ENCODE measurements at regions not wholly inside any gene's neighbourhood (a gene's known extent, or its start where the extent isn't known, plus 50 kb on each side); places are given as distances from the start of the nearest gene placed in this dataset.
"Not testable (repeated sequence)": the region's sequence is repeated elsewhere in the genome, so short reads cannot be mapped to it uniquely, and the experiment has no call there.

DNA sequence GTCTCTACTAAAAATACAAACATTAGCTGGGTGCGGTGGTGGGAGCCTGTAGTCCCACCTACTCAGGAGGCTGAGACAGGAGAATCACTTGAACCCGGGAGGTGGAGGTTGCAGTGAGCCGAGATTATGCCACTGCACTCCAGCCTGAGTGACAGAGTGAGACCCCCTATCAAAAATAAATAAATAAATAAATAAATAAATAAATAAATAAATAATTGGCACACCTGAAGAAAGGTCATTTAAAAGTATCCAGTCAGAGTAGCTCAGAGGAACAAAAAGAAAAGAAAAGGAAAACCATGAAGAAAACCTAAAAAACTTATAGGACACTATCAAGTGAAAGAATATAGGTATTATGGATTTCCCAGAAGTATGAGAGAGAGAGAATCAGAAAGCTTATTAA, 330.1 kb upstream of the AR start:
- not testable (repeated sequence) for DNase-seq (ENCODE audit: low read depth)

DNA sequence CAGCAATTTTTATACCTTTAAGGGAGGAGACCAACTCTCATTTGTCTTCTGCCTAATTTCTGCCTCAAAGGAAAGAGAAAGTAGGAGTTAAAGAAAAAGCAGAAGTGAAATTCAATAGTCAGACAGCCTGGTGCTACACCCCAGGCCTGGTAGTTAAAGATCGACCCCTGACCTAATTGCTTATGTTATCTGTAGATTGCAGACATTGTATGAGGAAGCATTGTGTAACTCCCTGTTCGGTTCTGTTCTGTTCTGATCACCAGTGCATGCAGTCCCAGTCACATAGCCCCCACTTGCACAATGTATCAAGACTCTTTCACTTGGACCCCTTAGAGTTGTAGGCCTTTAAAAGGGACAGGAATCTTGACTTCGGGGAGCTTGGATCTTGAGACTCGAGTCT, 335.9 kb upstream of the AR start:
- no peak for DNase-seq (ENCODE audit: low read depth)

DNA sequence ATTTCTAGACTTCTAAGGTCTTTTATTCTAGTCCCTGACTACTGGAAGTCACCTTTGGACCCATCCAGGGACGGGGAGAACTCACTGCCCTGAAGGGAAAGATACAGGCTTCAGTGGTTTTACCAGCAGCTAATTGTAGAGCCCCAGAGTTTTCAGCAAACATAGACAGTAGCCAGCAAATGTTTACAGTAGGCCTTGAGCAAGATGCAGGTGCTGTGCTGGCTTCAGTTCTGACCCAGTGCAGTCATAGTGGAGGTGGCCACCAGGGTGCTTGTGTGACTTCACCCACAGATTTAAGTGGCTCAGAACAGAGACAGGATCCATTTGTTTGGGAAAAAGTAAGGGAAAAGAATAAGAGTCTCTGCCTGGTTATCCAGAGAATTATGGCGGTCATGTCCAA, 384.4 kb upstream of the AR start:
- DNase-seq (ENCODE audit: low read depth), result no peak

DNA sequence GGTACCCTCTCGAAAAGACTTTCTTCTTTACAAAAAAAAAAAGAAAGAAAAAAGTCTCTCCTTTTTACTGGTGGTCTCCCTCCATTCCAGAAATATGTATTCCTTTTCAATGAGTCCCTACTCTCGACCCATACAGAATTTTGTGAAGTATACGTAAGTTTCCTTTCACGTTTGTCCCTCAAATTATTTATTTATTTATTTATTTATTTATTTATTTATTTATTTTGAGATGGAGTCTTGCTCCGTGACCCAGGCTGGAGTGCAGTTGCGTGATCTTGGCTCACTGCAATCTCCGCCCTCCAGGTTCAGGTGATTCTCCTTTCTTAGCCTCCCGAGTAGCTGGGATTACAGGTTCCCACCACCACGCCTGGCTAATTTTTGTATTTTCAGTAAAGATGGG, 429.2 kb upstream of the AR start:
- DNase-seq (ENCODE audit: low read depth), result no peak

DNA sequence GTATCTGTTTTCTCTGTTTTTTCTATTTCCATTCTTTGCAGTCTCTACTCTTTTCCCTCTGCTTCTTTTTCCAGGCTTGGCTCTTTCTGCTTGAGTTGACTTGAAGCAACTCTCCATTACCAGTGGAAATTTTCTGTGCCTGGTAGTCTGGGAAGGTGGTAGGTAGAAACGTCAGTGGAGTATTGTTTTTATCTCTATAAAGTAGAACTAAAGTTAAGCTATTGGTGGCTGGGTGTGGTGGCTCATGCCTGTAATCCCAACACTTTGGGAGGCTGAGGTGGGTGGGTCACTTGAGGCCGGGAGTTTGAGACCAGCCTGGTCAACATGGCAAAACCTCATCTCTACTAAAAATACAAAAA, 438.1 kb upstream of the AR start:
- DNase-seq (ENCODE audit: low read depth), result no peak

DNA sequence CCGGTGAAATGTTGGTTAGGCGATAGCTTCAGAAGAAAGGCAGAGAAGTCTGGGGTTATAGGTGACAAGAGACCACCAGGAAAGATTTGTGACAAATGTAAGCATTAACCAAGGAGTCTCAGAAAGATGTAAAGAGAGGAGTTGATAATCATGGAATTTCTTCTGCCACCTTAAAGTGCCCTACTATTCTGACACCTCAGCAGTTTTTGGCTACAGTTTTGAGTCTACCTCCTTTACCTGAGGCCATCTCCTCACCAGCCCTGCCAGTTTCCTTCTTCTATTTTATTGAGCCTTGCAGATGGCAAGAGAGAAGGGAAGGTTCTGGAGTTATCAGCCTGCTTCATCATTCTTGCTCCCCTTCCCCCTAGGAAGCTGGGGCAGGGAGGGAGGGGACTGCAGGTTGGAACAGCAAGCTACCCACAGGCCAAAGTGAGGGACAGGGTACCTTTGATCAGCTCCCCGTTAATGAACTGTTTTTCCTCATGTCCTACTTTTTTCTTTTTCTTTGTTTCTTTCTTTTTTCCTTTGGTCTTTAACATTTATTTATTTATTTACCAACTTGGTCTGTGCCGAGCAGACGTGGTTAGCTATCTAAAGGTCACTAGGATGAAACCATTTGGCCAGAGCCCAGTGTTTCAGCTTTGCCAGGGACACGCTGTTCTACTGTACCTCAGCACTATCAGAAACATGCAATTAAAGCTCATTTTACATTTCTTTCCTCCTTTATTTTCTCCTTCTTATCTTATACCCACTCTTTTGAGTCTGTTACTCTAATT, 438.7 kb upstream of the AR start:
- no peak for DNase-seq (ENCODE audit: low read depth)

DNA sequence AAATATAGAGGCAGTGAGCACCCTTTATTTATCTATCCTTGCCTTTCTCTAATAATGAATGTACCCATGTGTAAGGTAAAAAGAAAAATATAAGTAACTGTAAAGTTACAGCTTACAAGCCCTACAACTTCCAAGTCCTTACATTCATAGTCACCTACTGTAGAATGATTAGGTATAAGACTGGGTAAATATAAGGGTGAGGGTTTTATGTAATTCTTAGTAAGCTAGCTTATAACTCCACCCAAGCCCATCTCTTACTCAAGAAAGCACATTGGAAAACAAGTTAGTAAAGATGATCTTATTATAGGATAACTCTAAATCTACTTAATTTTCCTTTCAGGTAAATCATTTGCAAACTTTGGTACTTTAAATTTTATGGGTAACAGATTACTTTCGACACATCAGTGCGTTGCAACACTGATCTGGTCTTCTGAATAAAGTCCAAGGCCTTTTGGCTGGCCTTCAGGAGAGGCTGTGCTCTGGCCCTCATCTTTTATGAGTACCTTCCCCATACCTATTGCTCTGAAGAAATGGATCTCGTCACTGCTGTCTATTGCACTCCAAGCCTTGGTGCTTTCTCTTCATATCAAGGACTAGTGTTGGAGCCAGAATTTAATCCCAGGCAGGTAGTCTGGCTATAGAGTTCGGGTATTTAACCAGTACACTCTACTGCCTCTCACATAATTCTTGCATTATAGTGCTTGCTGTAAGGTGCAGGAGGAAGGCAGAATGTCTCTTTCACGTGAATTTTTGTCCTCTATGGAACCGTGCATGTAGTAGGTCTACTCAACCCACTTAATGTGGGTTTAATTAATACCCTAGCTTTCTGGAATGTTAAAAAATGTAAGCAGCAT, 443.6 kb upstream of the AR start:
- no peak for DNase-seq (ENCODE audit: low read depth)

DNA sequence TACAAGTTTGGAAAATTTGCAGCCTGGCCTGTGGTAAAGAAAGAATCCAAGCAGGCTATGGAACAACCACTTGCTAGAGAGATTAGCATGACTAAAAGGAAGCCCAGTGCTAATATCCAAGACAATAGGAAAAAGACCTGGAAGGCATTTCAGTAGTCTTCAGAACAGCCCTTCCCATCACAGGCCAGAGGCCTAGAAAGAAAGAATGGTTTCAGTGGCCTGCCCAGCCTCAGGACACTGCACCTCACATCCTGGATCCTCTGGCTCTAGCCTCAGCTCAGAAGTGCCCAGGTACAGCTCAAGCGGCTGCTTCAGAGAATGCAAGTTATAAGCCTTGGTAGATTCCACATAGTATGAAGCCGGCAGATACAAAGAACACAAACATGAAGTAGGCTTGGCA, 449.8 kb upstream of the AR start:
- DNase-seq (ENCODE audit: low read depth), result no peak

DNA sequence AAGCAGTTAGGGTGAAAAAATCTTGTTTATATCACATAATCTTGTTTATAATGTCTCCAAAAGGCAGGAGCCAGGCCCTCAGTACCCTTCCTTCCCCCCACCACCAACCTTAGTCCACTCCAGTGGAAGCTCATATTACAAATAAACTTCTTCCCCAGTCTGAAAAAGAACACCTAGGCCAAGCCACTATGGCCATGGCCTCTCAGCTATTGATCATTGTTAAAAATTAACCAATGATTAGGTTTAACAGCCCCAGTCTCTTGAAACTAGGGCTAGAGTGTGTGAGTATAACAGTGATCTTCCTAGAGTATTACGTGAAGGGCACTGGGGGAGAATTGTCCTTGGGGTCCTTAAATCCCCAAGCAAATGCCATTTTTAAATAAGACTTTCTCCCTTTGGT, 411.9 kb upstream of the EDA2R start:
- no peak for DNase-seq (ENCODE audit: low read depth)

DNA sequence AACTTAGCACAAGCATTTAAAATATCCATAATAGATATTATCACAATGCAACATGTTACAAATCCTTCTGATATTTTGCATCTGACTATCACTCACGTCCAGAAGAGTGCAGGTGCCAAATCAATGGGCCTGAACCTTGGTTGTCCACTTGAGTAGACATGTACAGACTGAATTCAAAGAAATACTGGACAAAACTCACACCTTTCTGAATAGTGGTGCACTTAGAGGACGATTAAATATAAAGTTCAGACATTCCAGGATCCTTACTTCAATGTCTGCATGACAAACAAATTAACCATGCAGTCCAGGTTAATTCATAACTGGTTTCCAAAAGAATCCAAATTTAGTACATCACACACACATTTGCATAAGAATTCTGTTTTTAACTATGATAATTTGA, 406.0 kb upstream of the EDA2R start:
- DNase-seq (ENCODE audit: low read depth), result no peak

DNA sequence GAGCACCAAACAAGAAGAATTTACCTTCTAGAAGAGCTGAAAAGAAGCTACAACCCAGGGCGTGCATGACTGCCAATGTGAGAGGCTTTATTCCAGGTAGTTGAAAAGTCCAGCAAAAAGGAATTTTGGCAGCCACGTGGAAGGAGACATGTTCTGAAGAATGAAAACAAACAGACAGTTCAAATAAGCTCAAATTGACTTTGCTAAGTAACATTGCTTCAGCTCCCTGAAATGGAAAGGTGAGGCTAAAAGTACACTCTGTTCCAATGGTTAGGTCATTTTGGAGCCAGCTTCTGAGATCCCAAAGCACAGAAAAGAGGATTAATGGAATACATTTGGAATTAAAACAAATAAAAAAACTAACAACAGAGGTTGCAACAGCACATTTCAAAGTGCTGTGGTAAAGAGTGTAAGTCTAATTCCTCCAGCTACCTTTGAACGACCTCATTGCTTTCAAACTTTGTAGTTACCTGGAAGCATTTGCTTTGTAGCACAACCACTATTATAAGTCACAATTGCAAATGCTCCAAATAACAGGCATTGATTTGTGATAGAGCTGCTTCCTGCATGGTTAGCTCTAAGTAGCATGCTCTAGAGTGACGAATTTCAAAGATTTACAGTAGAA, 405.3 kb upstream of the EDA2R start:
- no peak for DNase-seq (ENCODE audit: low read depth)

DNA sequence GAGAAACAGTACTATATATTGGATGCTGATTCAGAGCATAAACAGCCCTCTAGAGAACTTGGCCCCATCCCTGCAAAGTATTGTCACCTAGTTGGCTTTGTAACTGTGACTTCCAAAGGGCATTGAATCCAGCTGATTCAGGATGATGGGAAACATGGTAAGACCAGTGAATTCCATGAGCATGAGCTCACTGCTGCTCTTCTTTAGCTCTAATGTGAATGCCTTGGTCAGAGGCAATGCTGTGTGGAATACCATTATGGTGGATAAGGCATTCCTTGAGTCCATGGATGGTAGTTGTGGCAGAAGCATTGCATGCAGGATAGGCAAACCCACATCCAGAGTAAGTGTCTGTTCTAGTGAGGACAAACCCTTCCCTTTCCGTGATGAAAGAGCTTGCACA, 365.6 kb upstream of the EDA2R start:
- DNase-seq (ENCODE audit: low read depth), result no peak

DNA sequence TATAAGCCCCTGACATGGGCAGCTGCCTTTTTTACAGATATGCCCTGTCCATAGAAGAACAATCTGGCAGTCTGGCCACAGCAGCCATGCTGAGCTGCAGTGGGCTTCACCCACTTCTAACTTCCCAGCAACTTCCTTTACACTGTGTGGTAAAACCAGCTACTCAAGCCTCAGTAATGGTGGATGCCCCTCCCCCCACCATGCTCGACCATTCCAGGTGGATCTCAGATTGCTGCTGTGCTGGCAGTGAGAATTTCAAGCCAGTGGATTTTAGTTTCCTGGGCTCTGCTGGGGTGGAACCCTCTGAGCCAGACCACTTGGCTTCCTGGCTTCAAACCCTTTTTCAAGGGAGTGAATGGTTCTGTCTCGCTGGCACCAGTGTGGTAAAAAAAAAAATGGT, 355.9 kb upstream of the EDA2R start:
- no peak for DNase-seq (ENCODE audit: low read depth)

DNA sequence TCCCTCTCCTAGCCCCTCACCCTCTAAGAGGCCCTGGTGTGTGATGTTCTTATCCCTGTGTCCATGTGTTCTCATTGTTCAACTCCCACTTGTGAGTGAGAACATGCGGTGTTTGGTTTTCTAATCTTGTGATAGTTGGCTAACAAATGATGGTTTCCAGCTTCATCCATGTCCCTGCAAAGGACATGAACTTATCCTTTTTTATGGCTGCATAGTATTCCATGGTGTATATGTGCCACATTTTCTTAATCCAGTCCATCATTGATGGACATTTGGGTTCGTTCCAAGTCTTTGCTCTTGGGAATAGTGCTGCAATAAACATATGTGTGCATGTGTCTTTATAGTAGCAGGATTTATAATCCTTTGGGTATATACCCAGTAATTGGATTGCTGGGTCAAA, 353.2 kb upstream of the EDA2R start:
- not testable (repeated sequence) for DNase-seq (ENCODE audit: low read depth)

DNA sequence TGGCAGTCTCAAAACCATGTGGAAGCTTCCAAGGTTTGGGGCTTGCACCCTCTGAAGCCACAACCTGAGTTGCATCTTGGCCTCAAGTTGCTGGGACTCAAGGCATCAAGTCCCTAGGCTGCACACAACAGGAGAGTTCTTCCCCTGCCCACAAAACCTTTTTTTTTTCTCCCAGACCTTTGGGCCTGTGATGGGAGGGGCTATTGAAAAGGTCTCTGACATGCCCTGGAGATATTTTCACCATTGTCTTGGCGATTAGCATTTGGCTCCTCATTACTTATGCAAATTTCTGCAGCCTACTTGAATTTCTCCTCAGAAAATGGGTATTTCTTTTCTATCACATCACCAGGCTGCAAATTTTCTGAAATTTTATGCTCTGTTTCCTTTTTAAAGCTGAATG, 349.5 kb upstream of the EDA2R start:
- DNase-seq (ENCODE audit: low read depth), result no peak

DNA sequence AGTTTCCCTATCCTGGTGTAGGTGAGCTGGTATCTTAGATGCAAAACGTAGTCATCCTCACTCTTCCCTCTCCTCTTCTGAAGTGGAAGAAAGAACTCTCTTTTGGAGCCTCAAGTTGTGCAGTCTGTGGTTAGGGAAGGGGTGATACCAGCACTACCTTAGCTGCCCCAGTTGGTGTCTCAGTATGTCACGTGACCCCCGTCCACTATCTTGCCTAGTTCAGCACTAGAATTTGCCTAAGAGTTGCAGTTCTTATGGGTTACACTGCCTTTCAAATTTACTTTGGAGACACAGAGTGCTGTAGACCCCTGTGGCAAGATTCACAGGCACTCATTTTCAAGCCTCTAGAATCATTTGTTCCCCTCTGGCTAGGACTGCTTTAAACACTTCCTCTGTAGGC, 322.8 kb upstream of the EDA2R start:
- DNase-seq (ENCODE audit: low read depth), result no peak

DNA sequence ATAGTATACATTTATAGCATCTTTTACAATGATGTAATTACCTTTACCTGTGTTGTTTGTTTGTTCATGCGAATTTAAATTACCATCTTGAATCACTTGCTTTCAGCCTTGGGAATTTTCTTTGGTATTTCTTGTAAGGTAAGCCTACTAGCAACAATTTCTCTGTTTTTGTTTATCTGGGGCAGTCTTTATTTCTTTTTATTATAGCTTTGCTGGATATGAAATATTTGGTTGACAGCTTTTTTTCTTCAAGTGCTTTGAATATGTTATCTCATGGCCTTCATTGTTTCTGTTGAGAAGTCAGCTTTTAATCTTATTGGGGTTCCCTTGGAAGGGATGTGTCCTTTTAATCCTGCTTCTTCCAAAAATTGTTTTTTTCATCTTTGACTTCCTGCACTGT, 292.8 kb upstream of the EDA2R start:
- DNase-seq (ENCODE audit: low read depth), result no peak

DNA sequence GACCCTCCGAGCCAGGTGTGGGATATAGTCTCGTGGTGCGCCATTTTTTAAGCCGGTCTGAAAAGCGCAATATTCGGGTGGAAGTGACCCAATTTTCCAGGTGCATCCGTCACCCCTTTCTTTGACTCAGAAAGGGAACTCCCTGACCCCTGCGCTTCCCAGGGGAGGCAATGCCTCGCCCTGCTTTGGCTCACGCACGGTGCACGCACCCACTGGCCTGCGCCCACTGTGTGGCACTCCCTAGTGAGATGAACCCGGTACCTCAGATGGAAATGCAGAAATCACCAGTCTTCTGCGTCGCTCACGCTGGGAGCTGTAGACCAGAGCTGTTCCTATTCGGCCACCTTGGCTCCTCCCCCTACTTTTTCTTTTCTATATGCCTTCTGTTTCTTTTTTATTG, 291.6 kb upstream of the EDA2R start:
- DNase-seq (ENCODE audit: low read depth), result not testable (repeated sequence)

DNA sequence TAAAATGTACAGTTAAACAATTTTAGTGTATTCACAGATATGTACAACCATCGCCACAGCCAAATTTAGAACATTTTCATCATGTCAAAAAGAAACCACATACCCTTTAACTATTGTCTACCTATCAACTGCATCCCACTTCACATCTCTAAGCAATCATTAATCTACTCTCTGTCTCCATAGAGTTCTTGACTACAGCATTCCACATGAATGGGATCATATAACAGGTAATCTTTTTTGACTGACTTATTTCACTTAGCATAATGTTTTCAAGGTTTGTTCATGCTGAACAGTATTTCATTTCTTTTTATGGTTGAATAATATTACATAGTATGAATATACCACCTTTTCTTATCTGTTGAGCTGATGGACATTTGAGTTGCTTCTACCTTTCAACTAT, 281.4 kb upstream of the EDA2R start:
- no peak for DNase-seq (ENCODE audit: low read depth)

DNA sequence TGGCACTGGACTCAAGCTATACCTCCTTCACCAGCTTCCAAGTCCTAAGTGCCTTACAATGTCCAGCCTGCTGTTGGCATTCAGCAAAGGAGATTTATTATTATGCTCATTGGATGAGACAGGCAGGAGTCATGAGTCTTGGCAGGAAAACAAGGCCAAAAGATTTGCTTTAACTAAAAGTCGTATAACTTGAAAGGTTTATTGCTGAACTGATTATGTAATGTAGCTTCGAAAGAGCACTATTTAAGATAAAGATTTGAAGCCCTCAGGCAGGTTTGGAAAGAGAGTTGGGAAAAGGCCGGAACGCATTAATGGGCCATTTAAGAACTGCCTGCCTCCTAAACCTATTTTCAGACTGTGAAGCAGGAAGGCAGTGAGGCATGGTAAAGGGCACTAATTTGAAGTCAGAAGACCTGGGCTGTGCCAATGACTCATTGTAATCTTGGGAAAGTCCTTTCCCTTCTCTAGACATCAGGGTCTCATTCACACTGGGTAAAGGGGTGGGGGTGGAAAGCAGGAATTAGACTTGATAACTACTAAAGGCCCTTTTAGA, 280.5 kb upstream of the EDA2R start:
- DNase-seq (ENCODE audit: low read depth), result no peak

DNA sequence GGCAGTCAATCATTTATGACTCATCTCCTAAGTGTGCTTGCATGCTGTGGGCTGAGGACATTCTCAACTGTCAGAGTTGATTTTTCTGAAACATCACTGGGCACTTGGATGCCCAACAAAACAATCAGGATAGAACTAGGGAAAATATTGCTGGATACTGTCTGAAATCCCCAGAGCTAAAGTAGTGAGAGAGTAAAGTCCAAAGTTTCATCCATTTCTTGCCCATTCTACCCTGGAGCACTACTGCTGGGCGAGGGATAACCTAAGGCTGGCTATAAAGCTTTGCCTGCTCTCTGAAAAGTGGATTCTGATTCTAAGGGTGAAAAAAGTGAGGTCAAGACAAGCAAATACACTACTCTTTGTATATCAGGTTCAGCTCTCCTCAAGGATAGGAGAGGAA, 279.6 kb upstream of the EDA2R start:
- no peak for DNase-seq (ENCODE audit: low read depth)

DNA sequence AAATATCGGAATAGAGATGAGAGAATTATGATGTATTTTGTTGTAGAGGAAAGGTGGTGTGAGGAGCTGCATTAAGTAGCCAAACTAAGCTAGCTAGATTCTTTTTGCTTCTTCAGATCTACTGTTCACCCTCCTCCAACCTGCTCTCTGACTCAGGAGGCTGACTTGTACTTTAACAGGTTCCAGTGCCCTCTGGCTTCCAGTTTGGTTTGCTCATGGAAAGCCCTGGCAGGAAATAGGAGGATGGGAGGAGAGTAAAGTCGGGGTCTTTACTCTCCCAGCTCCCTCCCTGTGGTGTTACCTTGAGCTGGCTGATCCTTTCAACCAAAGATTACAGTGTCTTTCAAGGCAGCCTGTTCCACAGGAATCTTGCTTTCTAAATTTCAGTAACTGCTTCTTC, 277.0 kb upstream of the EDA2R start:
- DNase-seq (ENCODE audit: low read depth), result no peak

DNA sequence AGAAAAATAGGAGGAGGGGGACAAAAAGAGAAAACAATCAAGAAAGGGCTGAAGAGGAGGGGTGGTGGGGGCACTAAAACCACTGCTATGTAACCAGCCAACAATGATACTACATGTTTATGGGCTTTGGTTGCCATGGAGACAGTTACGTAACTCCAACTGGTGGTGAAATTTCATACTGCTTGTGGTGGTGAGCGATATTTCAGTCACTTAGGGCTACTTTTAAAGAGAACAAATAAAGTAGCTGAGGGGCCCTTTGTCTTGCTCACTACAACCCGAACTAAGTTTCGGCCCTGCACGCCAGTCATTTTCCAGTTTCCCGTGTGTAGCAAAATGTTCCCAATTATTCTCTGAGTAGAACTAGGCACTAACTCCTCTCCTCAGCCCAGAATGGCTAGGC, 275.2 kb upstream of the EDA2R start:
- DNase-seq (ENCODE audit: low read depth), result peak; percentile 4

All from forelimb muscle (tissue), 1 donor.